GM23248 (cell line): ENCODE measurements at regions not wholly inside any gene's neighbourhood (a gene's known extent, or its start where the extent isn't known, plus 50 kb on each side); places are given as distances from the start of the nearest gene placed in this dataset.

Source experiments
- DNase-seq: peaks from one replicate; pipeline ENCODE4 v3.0.0-alpha.2; 2015
- H2AFZ ChIP-seq: fragments of 200-600 bp; sonication (generic); 2 replicates; pipeline ENCODE4 v1.6.1; 2016; ENCODE audit warnings: antibody characterized with exemption
- H3F3A ChIP-seq: fragments of 200-600 bp; sonication (generic); 2 replicates; pipeline ENCODE4 v1.6.1; 2016; ENCODE audit warnings: mild to moderate bottlenecking, antibody characterized with exemption, mixed run types; ENCODE audit not compliant: insufficient read depth
- H3K27ac ChIP-seq: fragments of 200-600 bp; sonication (generic); 2 replicates; pipeline ENCODE4 v1.5.1; 2016; ENCODE audit warnings: mild to moderate bottlenecking
- H3K27me3 ChIP-seq: fragments of 200-600 bp; sonication (generic); replicated peaks from 2 replicates; pipeline ENCODE4 v1.6.1; 2016; ENCODE audit warnings: mild to moderate bottlenecking; ENCODE audit not compliant: insufficient read depth
- H3K36me3 ChIP-seq: fragments of 200-600 bp; sonication (generic); 2 replicates; pipeline ENCODE4 v1.6.1; 2016; ENCODE audit warnings: low read depth, mild to moderate bottlenecking
- H3K4me1 ChIP-seq: fragments of 200-600 bp; sonication (generic); 2 replicates; pipeline ENCODE4 v1.6.1; 2016; ENCODE audit warnings: mild to moderate bottlenecking; ENCODE audit not compliant: insufficient read depth
- H3K4me2 ChIP-seq: fragments of 200-600 bp; sonication (generic); one replicate; pipeline ENCODE4 v1.6.1; 2016; ENCODE audit warnings: mild to moderate bottlenecking; ENCODE audit not compliant: unreplicated experiment
- H3K4me3 ChIP-seq: fragments of 200-600 bp; sonication (generic); 2 replicates; pipeline ENCODE4 v1.5.1; 2016; ENCODE audit warnings: mild to moderate bottlenecking
- H3K79me2 ChIP-seq: fragments of 200-600 bp; sonication (generic); 2 replicates; pipeline ENCODE4 v1.6.1; 2016; ENCODE audit warnings: mild to moderate bottlenecking; ENCODE audit not compliant: insufficient read depth
- H3K9ac ChIP-seq: fragments of 200-600 bp; sonication (generic); 2 replicates; pipeline ENCODE4 v1.6.1; 2016; ENCODE audit warnings: mild to moderate bottlenecking
- H3K9me2 ChIP-seq: fragments of 200-600 bp; sonication (generic); 2 replicates; pipeline ENCODE4 v1.6.1; 2016; ENCODE audit warnings: mixed run types, mild to moderate bottlenecking, moderate library complexity; ENCODE audit not compliant: insufficient read depth
- H3K9me3 ChIP-seq: fragments of 200-600 bp; sonication (generic); one replicate; pipeline ENCODE4 v1.6.1; 2017; ENCODE audit warnings: low read depth
- H4K20me1 ChIP-seq: fragments of 200-600 bp; sonication (generic); 2 replicates; pipeline ENCODE4 v1.6.0; 2016; ENCODE audit not compliant: insufficient read depth
- EZH2 ChIP-seq: fragments of 200-600 bp; sonication (generic); IDR thresholded peaks from 2 replicates; pipeline ENCODE4 v1.6.1; 2018; ENCODE audit warnings: antibody characterized with exemption, mild to moderate bottlenecking; ENCODE audit not compliant: insufficient read depth, poor library complexity, severe bottlenecking
- EZH2phosphoT487 ChIP-seq: fragments of 200-600 bp; sonication (generic); IDR thresholded peaks from 2 replicates; pipeline ENCODE4 v1.6.1; 2018; ENCODE audit warnings: antibody characterized with exemption, moderate library complexity, mild to moderate bottlenecking, low read depth; ENCODE audit not compliant: insufficient read depth
- WGBS, 2 experiments: methylation state at CpG; one replicate each; pipeline ENCODE4 v1.1.6; 2015 to 2017; ENCODE audit warnings: low lambda C conversion rate in 2 of 2, low coverage in 1 of 2; ENCODE audit errors: missing lambda C conversion rate in 2 of 2; 5-methylcytosine and 5-hydroxymethylcytosine counted together
- in situ Hi-C: fragments of 300-500 bp; cut with MboI; formaldehyde crosslinking; loops from 2 replicates; pipeline ENCODE4 v1.15.0; 2020

DNA sequence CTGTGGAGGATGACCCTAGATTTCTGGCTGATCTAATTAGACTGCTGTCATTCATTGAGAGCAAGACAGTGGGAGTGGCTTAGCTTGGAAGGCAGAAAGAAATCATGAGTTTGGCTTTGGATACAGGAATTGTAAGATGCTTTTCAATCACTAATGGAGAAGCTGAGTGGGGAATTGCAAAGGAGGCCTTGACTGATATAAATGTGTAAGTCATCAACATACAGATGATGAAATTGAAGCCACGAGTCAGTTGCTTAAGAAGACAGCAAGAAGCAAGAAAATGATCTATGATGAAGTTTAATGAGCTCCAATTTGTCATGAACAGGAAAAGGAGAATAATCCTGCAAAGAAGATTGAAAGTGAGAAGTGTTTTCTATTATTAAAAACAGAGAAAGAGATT, 136.7 kb upstream of the C1QTNF7 start:
- Histone ChIP-seq H3K27me3 (no peaks in the 10 kb centered on the region; the same call in 1 of the 2 replicates), H3K9me3 (no peaks in the 10 kb centered on the region), H3K9me2 (no peaks in the 10 kb centered on the region; the same call in 1 of the 2 replicates), H3K4me1 (no peaks in the 10 kb centered on the region), H3K4me2 (no peak overlapping the region), H4K20me1 (no peaks in the 10 kb centered on the region), H3K4me3 (no peak overlapping the region), H3K9ac (no peak overlapping the region), H3K79me2 (no peaks in the 10 kb centered on the region), H3K36me3 (no peaks in the 10 kb centered on the region), H3F3A (no peaks in the 10 kb centered on the region), H3K27ac (no peak overlapping the region), H2AFZ (no peak overlapping the region)
- 5 to 9% methylated on average over 1 of the region's 1 CpG for WGBS, 2 experiments
- TF ChIP-seq EZH2phosphoT487, result no peak
- no peak for TF ChIP-seq EZH2
- in situ Hi-C loops, result no loop called here
- DNase-seq, result peak; percentile 11

DNA sequence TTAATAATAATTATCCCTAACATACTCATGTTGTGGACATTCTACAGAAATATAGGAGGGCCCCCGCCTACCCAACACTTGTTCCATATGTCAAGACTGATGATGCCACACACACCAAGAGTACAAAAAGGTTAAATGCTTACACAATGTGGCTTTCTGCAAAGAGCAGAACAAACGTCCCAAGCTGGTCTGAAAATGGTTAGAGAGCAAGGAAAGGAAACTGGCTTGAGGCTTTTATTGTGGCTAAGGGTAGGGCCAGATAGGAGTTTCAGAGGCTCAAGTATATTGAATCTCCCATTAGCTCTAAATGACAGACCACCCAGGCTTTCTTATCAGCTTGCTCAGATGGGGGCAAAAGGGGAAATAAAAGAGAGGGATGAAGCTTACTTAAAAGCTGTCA, 134.1 kb upstream of the C1QTNF7 start:
- WGBS, 2 experiments, result 60 to 65% methylated on average over 2 of the region's 2 CpGs
- H2AFZ ChIP-seq, result no peak overlapping the region

GRCh38 chr4:15294202-15294601, 133.6 kb upstream of the C1QTNF7 start:
- TF ChIP-seq EZH2phosphoT487 (no peak), EZH2 (no peak)

More for the DNA sequence above, 134.1 kb upstream of the C1QTNF7 start:
- Histone ChIP-seq H3K9me2 (no peaks in the 10 kb centered on the region), H3K4me2 (no peak overlapping the region), H3F3A (no peaks in the 10 kb centered on the region), H3K4me3 (no peak overlapping the region), H3K4me1 (no peaks in the 10 kb centered on the region), H3K9me3 (no peaks in the 10 kb centered on the region), H3K27me3 (peaks cover 9% of the 10 kb centered on the region), H3K36me3 (no peaks in the 10 kb centered on the region), H3K27ac (no peak overlapping the region), H4K20me1 (no peaks in the 10 kb centered on the region), H3K79me2 (no peaks in the 10 kb centered on the region), H3K9ac (no peak overlapping the region)
- TF ChIP-seq EZH2phosphoT487 (no peak), EZH2 (no peak)
- in situ Hi-C loops, result no loop called here
- DNase-seq, result no peak

GRCh38 chr4:15294832-15295231, 133.0 kb upstream of the C1QTNF7 start:
- no peaks in the 10 kb centered on the region for H3F3A ChIP-seq
- H3K9ac ChIP-seq, result no peak overlapping the region
- DNase-seq, result no peak
- H4K20me1 ChIP-seq, result no peaks in the 10 kb centered on the region
- WGBS, 2 experiments, result 25 to 27% methylated on average over 4 of the region's 4 CpGs
- in situ Hi-C loops, result no loop called here
- H3K4me2 ChIP-seq, result no peak overlapping the region
- no peak overlapping the region for H2AFZ ChIP-seq
- H3K27me3 ChIP-seq, result peaks cover 10% of the 10 kb centered on the region
- no peaks in the 10 kb centered on the region for H3K9me3 ChIP-seq
- no peaks in the 10 kb centered on the region for H3K79me2 ChIP-seq
- no peak for TF ChIP-seq EZH2phosphoT487
- no peak for TF ChIP-seq EZH2
- H3K9me2 ChIP-seq, result no peaks in the 10 kb centered on the region
- no peak overlapping the region for H3K27ac ChIP-seq
- no peaks in the 10 kb centered on the region for H3K36me3 ChIP-seq
- H3K4me1 ChIP-seq, result no peaks in the 10 kb centered on the region
- H3K4me3 ChIP-seq, result no peak overlapping the region

More at GRCh38 chr4:15294202-15294601, 133.6 kb upstream of the C1QTNF7 start:
- H3K9ac ChIP-seq, result no peak overlapping the region
- H2AFZ ChIP-seq, result no peak overlapping the region
- no peaks in the 10 kb centered on the region for H3K9me3 ChIP-seq
- no peak overlapping the region for H3K27ac ChIP-seq
- no peaks in the 10 kb centered on the region for H3K79me2 ChIP-seq
- H3K27me3 ChIP-seq, result peaks cover 10% of the 10 kb centered on the region
- no peaks in the 10 kb centered on the region for H3K4me1 ChIP-seq
- no peaks in the 10 kb centered on the region for H3K9me2 ChIP-seq
- 92 to 96% methylated on average over 1 of the region's 1 CpG for WGBS, 2 experiments
- no peaks in the 10 kb centered on the region for H3K36me3 ChIP-seq
- no peaks in the 10 kb centered on the region for H4K20me1 ChIP-seq
- H3F3A ChIP-seq, result no peaks in the 10 kb centered on the region
- DNase-seq, result no peak
- H3K4me2 ChIP-seq, result no peak overlapping the region
- no peak overlapping the region for H3K4me3 ChIP-seq
- in situ Hi-C loops, result no loop called here

- no peaks in the 10 kb centered on the region for H3K9me3 ChIP-seq
- no peaks in the 10 kb centered on the region for H3F3A ChIP-seq
- H3K27me3 ChIP-seq, result peaks cover 10% of the 10 kb centered on the region
- no peak overlapping the region for H3K9ac ChIP-seq
- no peak for DNase-seq
- 46 to 48% methylated on average over 8 of the region's 8 CpGs for WGBS, 2 experiments
- H3K4me3 ChIP-seq, result no peak overlapping the region
- in situ Hi-C loops, result no loop called here
- TF ChIP-seq EZH2 (no peak), EZH2phosphoT487 (no peak)
- no peak overlapping the region for H2AFZ ChIP-seq
- H3K9me2 ChIP-seq, result no peaks in the 10 kb centered on the region
- H3K4me1 ChIP-seq, result no peaks in the 10 kb centered on the region
- H3K36me3 ChIP-seq, result no peaks in the 10 kb centered on the region
- H3K79me2 ChIP-seq, result no peaks in the 10 kb centered on the region
- no peak overlapping the region for H3K4me2 ChIP-seq
- no peak overlapping the region for H3K27ac ChIP-seq
- no peaks in the 10 kb centered on the region for H4K20me1 ChIP-seq
Observed at GRCh38 chr4:15295421-15296162, 132.2 kb upstream of the C1QTNF7 start.
